Hepatocyte (in vitro differentiated cells): ENCODE measurements at regions not wholly inside any gene's neighbourhood (a gene's known extent, or its start where the extent isn't known, plus 50 kb on each side); places are given as distances from the start of the nearest gene placed in this dataset.

Experiments used
- DNase-seq: peaks from one replicate; pipeline ENCODE4 v3.0.0-alpha.2; 2016; ENCODE audit warnings: low spot score
- H2AFZ ChIP-seq: fragments of 200-600 bp; sonication (generic); 2 replicates; pipeline ENCODE4 v1.6.0; 2016; ENCODE audit warnings: antibody characterized with exemption, mild to moderate bottlenecking
- H3K27ac ChIP-seq: fragments of 200-600 bp; sonication (generic); 2 replicates; pipeline ENCODE4 v1.5.1; 2016; ENCODE audit warnings: mild to moderate bottlenecking
- H3K27me3 ChIP-seq: fragments of 200-600 bp; sonication (generic); 2 replicates; pipeline ENCODE4 v1.6.1; 2016
- H3K36me3 ChIP-seq: fragments of 200-600 bp; sonication (generic); replicated peaks from 2 replicates; pipeline ENCODE4 v1.5.1; 2016; ENCODE audit warnings: low read depth; ENCODE audit not compliant: insufficient read depth
- H3K4me1 ChIP-seq: fragments of 200-600 bp; sonication (generic); 2 replicates; pipeline ENCODE4 v1.5.1; 2016; ENCODE audit warnings: mild to moderate bottlenecking, moderate library complexity; ENCODE audit not compliant: insufficient read depth
- H3K4me2 ChIP-seq: fragments of 200-600 bp; sonication (generic); 2 replicates; pipeline ENCODE4 v1.6.0; 2016
- H3K4me3 ChIP-seq: fragments of 200-600 bp; sonication (generic); 2 replicates; pipeline ENCODE4 v1.5.1; 2016; ENCODE audit warnings: mild to moderate bottlenecking
- H3K79me2 ChIP-seq: fragments of 200-600 bp; sonication (generic); 2 replicates; pipeline ENCODE4 v1.6.0; 2017; ENCODE audit warnings: mild to moderate bottlenecking
- H3K9me2 ChIP-seq: fragments of 200-600 bp; sonication (generic); replicated peaks from 2 replicates; pipeline ENCODE4 v1.6.0; 2017; ENCODE audit warnings: mild to moderate bottlenecking; ENCODE audit not compliant: insufficient read depth
- H3K9me3 ChIP-seq: fragments of 200-600 bp; sonication (generic); 2 replicates; pipeline ENCODE4 v1.5.1; 2016; ENCODE audit warnings: low read depth, mild to moderate bottlenecking
- H4K20me1 ChIP-seq: fragments of 200-600 bp; sonication (generic); 2 replicates; pipeline ENCODE4 v1.6.0; 2016; ENCODE audit warnings: mild to moderate bottlenecking; ENCODE audit not compliant: insufficient read depth, poor library complexity, severe bottlenecking
- EZH2 ChIP-seq: fragments of 200-600 bp; sonication (generic); IDR thresholded peaks from 2 replicates; pipeline ENCODE4 v1.6.1; 2016; ENCODE audit warnings: antibody characterized with exemption, mild to moderate bottlenecking, borderline replicate concordance
- EZH2phosphoT487 ChIP-seq: fragments of 200-600 bp; sonication (generic); IDR thresholded peaks from one replicate; pipeline ENCODE4 v1.6.1; 2018; ENCODE audit warnings: antibody characterized with exemption, mild to moderate bottlenecking, low read depth, moderate library complexity; ENCODE audit not compliant: unreplicated experiment, severe bottlenecking
- WGBS: methylation state at CpG from one replicate; pipeline ENCODE4 v1.1.6; 2016; ENCODE audit warnings: low lambda C conversion rate; ENCODE audit errors: missing lambda C conversion rate; 5-methylcytosine and 5-hydroxymethylcytosine counted together
- TF ChIP-seq, protein P1 (sequence below): fragments of 200-600 bp; sonication (generic); IDR thresholded peaks from 2 replicates; pipeline ENCODE4 v1.5.1; 2016; ENCODE audit warnings: antibody characterized with exemption, mild to moderate bottlenecking; ENCODE audit not compliant: poor library complexity

- Histone ChIP-seq H3K9me3 (no peaks in the 10 kb centered on the region), H2AFZ (no peak overlapping the region)
- 67% methylated on average over 2 of the region's 2 CpGs for WGBS
Measured at GRCh38 chr2:5377323-5377722, 314.9 kb upstream of the SOX11 start.

GRCh38 chr2:5379811-5380210 lies 312.4 kb upstream of the SOX11 start:
- no peaks in the 10 kb centered on the region for H3K36me3 ChIP-seq
- TF ChIP-seq EZH2phosphoT487 (no peak), EZH2 (no peak)
- TF ChIP-seq, protein P1, sequence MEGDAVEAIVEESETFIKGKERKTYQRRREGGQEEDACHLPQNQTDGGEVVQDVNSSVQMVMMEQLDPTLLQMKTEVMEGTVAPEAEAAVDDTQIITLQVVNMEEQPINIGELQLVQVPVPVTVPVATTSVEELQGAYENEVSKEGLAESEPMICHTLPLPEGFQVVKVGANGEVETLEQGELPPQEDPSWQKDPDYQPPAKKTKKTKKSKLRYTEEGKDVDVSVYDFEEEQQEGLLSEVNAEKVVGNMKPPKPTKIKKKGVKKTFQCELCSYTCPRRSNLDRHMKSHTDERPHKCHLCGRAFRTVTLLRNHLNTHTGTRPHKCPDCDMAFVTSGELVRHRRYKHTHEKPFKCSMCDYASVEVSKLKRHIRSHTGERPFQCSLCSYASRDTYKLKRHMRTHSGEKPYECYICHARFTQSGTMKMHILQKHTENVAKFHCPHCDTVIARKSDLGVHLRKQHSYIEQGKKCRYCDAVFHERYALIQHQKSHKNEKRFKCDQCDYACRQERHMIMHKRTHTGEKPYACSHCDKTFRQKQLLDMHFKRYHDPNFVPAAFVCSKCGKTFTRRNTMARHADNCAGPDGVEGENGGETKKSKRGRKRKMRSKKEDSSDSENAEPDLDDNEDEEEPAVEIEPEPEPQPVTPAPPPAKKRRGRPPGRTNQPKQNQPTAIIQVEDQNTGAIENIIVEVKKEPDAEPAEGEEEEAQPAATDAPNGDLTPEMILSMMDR = no peak
- 89% methylated on average over 1 of the region's 1 CpG for WGBS
- no peaks in the 10 kb centered on the region for H3K9me2 ChIP-seq
- H3K79me2 ChIP-seq = no peaks in the 10 kb centered on the region
- no peaks in the 10 kb centered on the region for H4K20me1 ChIP-seq
- no peak for DNase-seq
- no peaks in the 10 kb centered on the region for H3K9me3 ChIP-seq
- H3K4me2 ChIP-seq = no peak overlapping the region
- H3K27ac ChIP-seq = no peak overlapping the region
- no peak overlapping the region for H3K4me3 ChIP-seq
- H3K4me1 ChIP-seq = no peaks in the 10 kb centered on the region
- H3K27me3 ChIP-seq = no peaks in the 10 kb centered on the region
- no peak overlapping the region for H2AFZ ChIP-seq

More at GRCh38 chr2:5377323-5377722, 314.9 kb upstream of the SOX11 start:
- Histone ChIP-seq H3K27ac (no peak overlapping the region), H3K4me3 (no peak overlapping the region), H3K9me2 (no peaks in the 10 kb centered on the region), H3K79me2 (no peaks in the 10 kb centered on the region), H3K4me2 (no peak overlapping the region), H4K20me1 (no peaks in the 10 kb centered on the region), H3K4me1 (peaks cover 7% of the 10 kb centered on the region), H3K36me3 (no peaks in the 10 kb centered on the region), H3K27me3 (no peaks in the 10 kb centered on the region)
- TF ChIP-seq, protein P1 = no peak
- no peak for TF ChIP-seq EZH2
- no peak for TF ChIP-seq EZH2phosphoT487
- no peak for DNase-seq

GRCh38 chr2:5385596-5385995 lies 306.6 kb upstream of the SOX11 start:
- Histone ChIP-seq H3K79me2 (no peaks in the 10 kb centered on the region), H3K27me3 (no peaks in the 10 kb centered on the region), H4K20me1 (no peaks in the 10 kb centered on the region), H3K27ac (no peak overlapping the region), H3K9me3 (no peaks in the 10 kb centered on the region), H3K9me2 (no peaks in the 10 kb centered on the region), H2AFZ (no peak overlapping the region), H3K4me2 (no peak overlapping the region), H3K4me3 (no peak overlapping the region), H3K36me3 (no peaks in the 10 kb centered on the region), H3K4me1 (no peaks in the 10 kb centered on the region)
- DNase-seq = no peak
- WGBS = 95% methylated on average over 3 of the region's 3 CpGs
- TF ChIP-seq EZH2phosphoT487 (no peak), EZH2 (no peak)
- TF ChIP-seq, protein P1 = no peak

- H3K79me2 ChIP-seq = no peaks in the 10 kb centered on the region
- H3K4me1 ChIP-seq = no peaks in the 10 kb centered on the region
- no peaks in the 10 kb centered on the region for H3K9me2 ChIP-seq
- H2AFZ ChIP-seq = no peak overlapping the region
- 59% methylated on average over 2 of the region's 2 CpGs for WGBS
- no peak overlapping the region for H3K4me3 ChIP-seq
- DNase-seq = no peak
- H3K4me2 ChIP-seq = no peak overlapping the region
- no peaks in the 10 kb centered on the region for H4K20me1 ChIP-seq
- no peaks in the 10 kb centered on the region for H3K9me3 ChIP-seq
- no peaks in the 10 kb centered on the region for H3K36me3 ChIP-seq
- H3K27ac ChIP-seq = no peak overlapping the region
- H3K27me3 ChIP-seq = no peaks in the 10 kb centered on the region
- TF ChIP-seq EZH2phosphoT487 (no peak), EZH2 (no peak)
Measured at GRCh38 chr2:5387406-5387805, 304.8 kb upstream of the SOX11 start.
